ENCODE measurements at regions not wholly inside any gene's neighbourhood (a gene's known extent, or its start where the extent isn't known, plus 50 kb on each side); places are given as distances from the start of the nearest gene placed in this dataset.
"Not testable (repeated sequence)": the region's sequence is repeated elsewhere in the genome, so short reads cannot be mapped to it uniquely, and the experiment has no call there.

DNA sequence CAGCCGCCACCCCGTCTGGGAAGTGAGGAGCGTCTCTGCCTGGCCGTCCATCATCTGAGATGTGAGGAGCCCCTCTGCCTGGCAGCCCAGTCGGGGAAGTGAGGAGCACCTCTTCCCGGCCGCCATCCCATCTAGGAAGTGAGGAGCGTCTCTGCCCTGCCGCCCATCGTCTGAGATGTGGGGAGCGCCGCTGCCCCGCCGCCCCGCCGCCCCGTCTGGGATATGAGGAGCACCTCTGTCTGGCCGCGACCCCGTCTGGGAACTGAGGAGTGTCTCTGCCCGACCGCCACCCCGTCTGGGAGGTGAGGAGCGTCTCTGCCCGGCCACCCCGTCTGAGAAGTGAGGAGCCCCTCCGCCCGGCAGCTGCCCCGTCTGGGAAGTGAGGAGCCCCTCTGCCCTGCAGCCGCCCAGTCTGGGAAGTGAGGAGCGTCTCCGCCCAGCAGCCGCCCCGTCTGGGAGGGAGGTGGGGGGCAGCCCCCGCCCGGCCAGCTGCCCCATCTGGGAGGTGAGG, 94.3 kb downstream of the BAMBI start:
- H3K4me3 ChIP-seq (replicated peaks in 1 of 2; ENCODE audit: low read depth in 1 of 2, low read length in 2 of 2); H3K27me3 ChIP-seq (ENCODE audit: insufficient read depth, low read length); H3K36me3 ChIP-seq (ENCODE audit: control insufficient read depth in 1 of 2, insufficient read depth in 2 of 2, low read length in 2 of 2); H3K4me2 ChIP-seq (ENCODE audit: low read length); CTCF ChIA-PET; DNase-seq (ENCODE audit: low read depth, low spot score); H3K4me1 ChIP-seq (ENCODE audit: control insufficient read depth in 1 of 2, insufficient read depth in 2 of 2, low read length in 2 of 2); H3K9ac ChIP-seq (ENCODE audit: low read length); POLR2A ChIA-PET; H2AFZ ChIP-seq (ENCODE audit: low read depth, low read length, poor library complexity, severe bottlenecking); ATAC-seq; H3K9me2 ChIP-seq (ENCODE audit: insufficient read depth); intact Hi-C loops (cut with micrococcal nuclease); RAD21 ChIA-PET (ENCODE audit: low non-redundant PET in 1 of 2, low total read pairs in 2 of 2, uncharacterized antibody in 2 of 2, unreplicated experiment in 2 of 2); BruUV-seq (replicated peaks); H4K20me1 ChIP-seq (ENCODE audit: insufficient read depth); H3K9me3 ChIP-seq (ENCODE audit: control insufficient read depth in 1 of 2, insufficient read depth in 1 of 2, low read depth in 1 of 2, low read length in 2 of 2); H3K79me2 ChIP-seq (ENCODE audit: insufficient read depth, low read length); H3K27ac ChIP-seq (ENCODE audit: low read depth, low read length): not testable (repeated sequence)

DNA sequence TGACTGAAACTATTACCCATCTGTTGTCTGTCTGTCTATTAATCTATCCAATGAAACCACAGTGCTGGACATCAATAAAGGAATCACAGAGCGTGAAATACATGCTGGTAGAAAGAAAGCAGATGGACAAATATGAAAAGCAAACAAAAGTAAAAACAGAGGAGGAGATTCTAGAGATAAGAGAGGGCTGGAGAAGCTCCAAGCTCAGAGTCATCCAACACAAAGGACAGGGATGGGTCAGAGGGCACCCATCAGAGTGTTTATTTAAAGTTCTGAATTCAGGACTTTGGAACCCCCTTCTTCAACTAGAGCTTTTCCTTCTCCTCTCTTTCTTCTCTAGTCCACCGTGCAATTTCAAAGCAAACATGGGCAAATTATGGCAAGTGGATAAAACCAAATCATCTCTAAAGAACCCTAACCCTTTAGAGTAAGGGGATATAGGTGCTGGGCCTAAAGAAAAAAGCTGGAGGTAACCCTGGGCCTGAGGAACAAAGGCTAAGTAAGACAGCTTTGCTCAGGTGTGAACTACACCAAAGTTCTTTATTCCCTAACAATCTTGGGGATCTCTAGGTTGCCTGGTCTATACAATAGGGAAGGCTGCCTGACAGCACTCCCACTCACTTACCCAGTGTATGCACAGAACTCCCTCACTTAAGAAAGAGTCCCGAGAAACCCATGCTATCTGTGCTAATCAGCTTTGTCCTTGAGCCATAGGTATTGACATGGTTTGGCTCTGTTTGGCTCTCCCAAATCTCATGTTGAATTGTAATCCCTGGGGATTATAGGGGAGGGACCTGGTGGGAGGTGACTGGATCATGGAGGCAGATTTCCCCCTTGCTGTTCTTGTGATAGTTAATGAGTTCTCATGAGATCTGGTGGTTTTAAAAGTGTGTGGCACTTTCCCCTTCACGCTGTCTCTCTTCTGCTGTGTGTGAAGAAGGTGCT, 97.0 kb downstream of the BAMBI start:
- Histone ChIP-seq H3K4me1 (ENCODE audit: control insufficient read depth in 1 of 2, insufficient read depth in 2 of 2, low read length in 2 of 2) (peaks cover 0 to 5% of the 10 kb centered on the region in 2 experiments; a peak in 1 of 4 replicates), H3K9me3 (ENCODE audit: control insufficient read depth in 1 of 2, insufficient read depth in 1 of 2, low read depth in 1 of 2, low read length in 2 of 2) (no peaks in the 10 kb centered on the region), H3K27ac (ENCODE audit: low read depth, low read length) (no peak overlapping the region), H3K79me2 (ENCODE audit: insufficient read depth, low read length) (no peaks in the 10 kb centered on the region), H3K9me2 (ENCODE audit: insufficient read depth) (no peaks in the 10 kb centered on the region), H3K27me3 (ENCODE audit: insufficient read depth, low read length) (no peaks in the 10 kb centered on the region), H3K4me3 (replicated peaks in 1 of 2; ENCODE audit: low read depth in 1 of 2, low read length in 2 of 2) (no peak overlapping the region), H3K9ac (ENCODE audit: low read length) (no peak overlapping the region), H3K4me2 (ENCODE audit: low read length) (no peak overlapping the region), H4K20me1 (ENCODE audit: insufficient read depth) (no peaks in the 10 kb centered on the region), H3K36me3 (ENCODE audit: control insufficient read depth in 1 of 2, insufficient read depth in 2 of 2, low read length in 2 of 2) (no peaks in the 10 kb centered on the region), H2AFZ (ENCODE audit: low read depth, low read length, poor library complexity, severe bottlenecking) (no peak overlapping the region)
- intact Hi-C loops (cut with micrococcal nuclease) = no loop called here
- ChIA-PET CTCF (no interaction called here), RAD21 (ENCODE audit: low non-redundant PET in 1 of 2, low total read pairs in 2 of 2, uncharacterized antibody in 2 of 2, unreplicated experiment in 2 of 2) (no interaction called here), POLR2A (no interaction called here)
- no peak for ATAC-seq
- DNase-seq (ENCODE audit: low read depth, low spot score) = no peak
- no TSS peak for BruUV-seq (replicated peaks)
- TF ChIP-seq POLR2A (IDR thresholded peaks at IDR 0.05; ENCODE audit: borderline replicate concordance, extremely low read depth, insufficient read depth, insufficient read length) (no peak), RAD21 (IDR thresholded peaks at IDR 0.05; ENCODE audit: low read depth) (no peak), SRF (IDR thresholded peaks at IDR 0.05; ENCODE audit: low read depth) (no peak)

Data from HCT116 (cell line).